HEK293T (cell line): ENCODE measurements at regions not wholly inside any gene's neighbourhood (a gene's known extent, or its start where the extent isn't known, plus 50 kb on each side); places are given as distances from the start of the nearest gene placed in this dataset.

Source experiments
- BHLHE40 ChIP-seq: fragments of 450-650 bp; IDR thresholded peaks from 2 replicates; pipeline ENCODE4 v1.6.1; 2016; ENCODE audit warnings: mild to moderate bottlenecking, moderate library complexity, borderline replicate concordance
- CTBP1 ChIP-seq: fragments of 450-650 bp; IDR thresholded peaks from 2 replicates; pipeline ENCODE4 v1.6.1; 2016; ENCODE audit warnings: borderline replicate concordance
- ELF4 ChIP-seq: fragments of 450-650 bp; IDR thresholded peaks from 2 replicates; pipeline ENCODE4 v1.6.1; 2017; ENCODE audit warnings: antibody characterized with exemption
- FOXA1 ChIP-seq: fragments of 450-650 bp; IDR thresholded peaks from 2 replicates; pipeline ENCODE4 v1.6.1; 2016; ENCODE audit warnings: mild to moderate bottlenecking
- FOXK2 ChIP-seq: fragments of 450-650 bp; IDR thresholded peaks from 2 replicates; pipeline ENCODE4 v1.6.1; 2016; ENCODE audit warnings: mild to moderate bottlenecking
- FOXM1 ChIP-seq: fragments of 450-650 bp; IDR thresholded peaks from 2 replicates; pipeline ENCODE4 v1.6.1; 2017; ENCODE audit warnings: mild to moderate bottlenecking, borderline replicate concordance
- PKNOX1 ChIP-seq: fragments of 450-650 bp; IDR thresholded peaks from 2 replicates; pipeline ENCODE4 v1.6.1; 2016
- SP1 ChIP-seq: fragments of 450-650 bp; IDR thresholded peaks from 2 replicates; pipeline ENCODE4 v1.6.1; 2017
- SUZ12 ChIP-seq: fragments of 450-650 bp; IDR thresholded peaks from 2 replicates; pipeline ENCODE4 v1.6.1; 2016; ENCODE audit warnings: mild to moderate bottlenecking

- TF ChIP-seq CTBP1 (no peak), SUZ12 (no peak), PKNOX1 (no peak), SP1 (no peak), FOXM1 (no peak), FOXA1 (no peak), FOXK2 (no peak), ELF4 (no peak), BHLHE40 (no peak)
These were observed 94.5 kb upstream of the RPS6KA2 start for GRCh38 chr6:166721576-166721975.
